MCF 10A (cell line): ENCODE measurements at regions not wholly inside any gene's neighbourhood (a gene's known extent, or its start where the extent isn't known, plus 50 kb on each side); places are given as distances from the start of the nearest gene placed in this dataset.
A peak's percentile ranks its signal among the peaks of the same experiment; 100 is the strongest.

Source experiments
- BruUV-seq: library from RNA; stranded (reverse); fragments of 400-500 nt; replicated peaks from 2 replicates; lab custom pipeline; 2021; lab: Mats Ljungman, UMichigan
- CTCF ChIA-PET: fragments of 300-600 bp; sonication (Branson Sonifier 250); formaldehyde crosslinking; extraction: SDS; loops from one replicate; lab custom pipeline; 2021; ENCODE audit warnings: antibody characterized with exemption, inconsistent platforms; lab: Yijun Ruan, JAX
- POLR2A ChIA-PET: fragments of 300-600, 350-650 bp; sonication (Branson Sonifier 250); formaldehyde crosslinking; extraction: SDS; loops from one replicate; lab custom pipeline; 2020; ENCODE audit warnings: antibody characterized with exemption, inconsistent platforms; lab: Yijun Ruan, JAX
- DNase-seq: peaks from one replicate; pipeline ENCODE4 v3.0.0-alpha.2; 2018; ENCODE audit not compliant: unreplicated experiment
- H3K27ac Mint-ChIP-seq: one replicate; pipeline ENCODE4 v1.8.0; 2022; ENCODE audit warnings: mild to moderate bottlenecking, low read depth, mixed read lengths; ENCODE audit not compliant: unreplicated experiment
- H3K27me3 Mint-ChIP-seq: one replicate; pipeline ENCODE4 v1.8.0; 2022; ENCODE audit warnings: mixed read lengths; ENCODE audit not compliant: insufficient read depth, unreplicated experiment
- H3K36me3 Mint-ChIP-seq: one replicate; pipeline ENCODE4 v1.8.0; 2022; ENCODE audit warnings: mild to moderate bottlenecking, moderate library complexity, mixed read lengths; ENCODE audit not compliant: insufficient read depth, unreplicated experiment
- H3K4me1 Mint-ChIP-seq: one replicate; pipeline ENCODE4 v1.8.0; 2022; ENCODE audit warnings: mixed read lengths; ENCODE audit not compliant: insufficient read depth, unreplicated experiment
- H3K4me3 Mint-ChIP-seq: one replicate; pipeline ENCODE4 v1.8.0; 2022; ENCODE audit warnings: mild to moderate bottlenecking, moderate library complexity, mixed read lengths; ENCODE audit not compliant: unreplicated experiment
- H3K9me3 Mint-ChIP-seq: one replicate; pipeline ENCODE4 v1.8.0; 2022; ENCODE audit warnings: mixed read lengths; ENCODE audit not compliant: unreplicated experiment
- intact Hi-C: fragments of 100-400 bp; cut with micrococcal nuclease; formaldehyde crosslinking; loops from 2 replicates; pipeline ENCODE4 v1.14.1; 2022
- TF ChIP-seq, protein P1 (sequence below): fragments of 200-600 bp; IDR thresholded peaks from one replicate; pipeline ENCODE4 v1.8.0; 2022; ENCODE audit warnings: antibody characterized with exemption, mild to moderate bottlenecking; ENCODE audit not compliant: unreplicated experiment

DNA sequence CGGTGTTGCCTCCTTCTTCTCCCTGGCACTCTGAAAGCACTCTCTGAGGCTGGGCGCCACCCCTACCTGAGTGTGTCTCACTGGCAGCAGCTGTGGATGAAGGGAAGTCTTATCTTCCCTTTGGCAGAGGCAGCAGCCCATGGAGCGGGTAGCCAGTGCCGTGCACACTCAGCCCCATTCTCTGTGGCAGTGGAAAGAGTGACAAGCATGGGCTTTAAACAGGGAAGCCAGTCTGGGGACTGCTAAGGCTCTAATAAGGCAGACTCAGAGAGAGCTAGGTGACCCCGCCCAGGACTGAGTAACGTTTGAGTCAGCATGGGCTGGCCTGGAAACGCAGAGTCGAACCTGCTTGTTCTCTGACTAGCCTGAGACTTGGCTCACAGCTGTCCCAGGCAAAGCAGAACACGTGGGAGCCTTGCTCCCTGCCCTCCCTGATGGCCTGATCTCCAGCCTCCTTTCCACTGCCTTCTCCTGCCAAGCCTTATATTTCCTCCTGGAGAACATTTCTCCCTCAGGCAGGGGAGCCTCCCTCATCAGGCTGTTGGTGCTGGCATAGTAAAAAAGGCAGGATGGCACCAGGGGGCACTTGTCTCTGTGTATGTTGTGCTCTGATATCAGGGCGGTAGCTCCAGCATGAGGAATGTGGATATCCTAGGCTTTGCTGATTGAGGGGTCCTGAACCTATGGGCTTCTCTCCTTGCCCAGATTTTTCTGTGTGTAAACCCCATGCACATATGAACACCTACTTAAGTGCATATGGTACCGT lies 93.9 kb upstream of the LGALSL start:
- Mint-ChIP-seq H3K36me3 (no peaks in the 10 kb centered on the region), H3K27me3 (no peaks in the 10 kb centered on the region), H3K4me1 (peaks cover 44% of the 10 kb centered on the region), H3K9me3 (no peaks in the 10 kb centered on the region), H3K4me3 (peak overlapping the region; percentile 48), H3K27ac (peak overlapping the region; percentile 95)
- TF ChIP-seq, protein P1, sequence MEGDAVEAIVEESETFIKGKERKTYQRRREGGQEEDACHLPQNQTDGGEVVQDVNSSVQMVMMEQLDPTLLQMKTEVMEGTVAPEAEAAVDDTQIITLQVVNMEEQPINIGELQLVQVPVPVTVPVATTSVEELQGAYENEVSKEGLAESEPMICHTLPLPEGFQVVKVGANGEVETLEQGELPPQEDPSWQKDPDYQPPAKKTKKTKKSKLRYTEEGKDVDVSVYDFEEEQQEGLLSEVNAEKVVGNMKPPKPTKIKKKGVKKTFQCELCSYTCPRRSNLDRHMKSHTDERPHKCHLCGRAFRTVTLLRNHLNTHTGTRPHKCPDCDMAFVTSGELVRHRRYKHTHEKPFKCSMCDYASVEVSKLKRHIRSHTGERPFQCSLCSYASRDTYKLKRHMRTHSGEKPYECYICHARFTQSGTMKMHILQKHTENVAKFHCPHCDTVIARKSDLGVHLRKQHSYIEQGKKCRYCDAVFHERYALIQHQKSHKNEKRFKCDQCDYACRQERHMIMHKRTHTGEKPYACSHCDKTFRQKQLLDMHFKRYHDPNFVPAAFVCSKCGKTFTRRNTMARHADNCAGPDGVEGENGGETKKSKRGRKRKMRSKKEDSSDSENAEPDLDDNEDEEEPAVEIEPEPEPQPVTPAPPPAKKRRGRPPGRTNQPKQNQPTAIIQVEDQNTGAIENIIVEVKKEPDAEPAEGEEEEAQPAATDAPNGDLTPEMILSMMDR = no peak
- intact Hi-C loops = no loop called here
- ChIA-PET POLR2A (interaction anchor here (0.6 to 2.2 kb wide), 12 partner anchors 10 to 770 kb away, joined by 3 to 18 read pairs (median 3); partner anchors contain the start of genes AFTPH and RAB1A), CTCF (interaction anchor here (0.6 to 5.5 kb wide), 5 partner anchors 29 to 127 kb away, joined by 3 to 32 read pairs (median 3); no protein-coding TSS in a partner anchor)
- DNase-seq = peak; percentile 97
- no TSS peak for BruUV-seq

DNA sequence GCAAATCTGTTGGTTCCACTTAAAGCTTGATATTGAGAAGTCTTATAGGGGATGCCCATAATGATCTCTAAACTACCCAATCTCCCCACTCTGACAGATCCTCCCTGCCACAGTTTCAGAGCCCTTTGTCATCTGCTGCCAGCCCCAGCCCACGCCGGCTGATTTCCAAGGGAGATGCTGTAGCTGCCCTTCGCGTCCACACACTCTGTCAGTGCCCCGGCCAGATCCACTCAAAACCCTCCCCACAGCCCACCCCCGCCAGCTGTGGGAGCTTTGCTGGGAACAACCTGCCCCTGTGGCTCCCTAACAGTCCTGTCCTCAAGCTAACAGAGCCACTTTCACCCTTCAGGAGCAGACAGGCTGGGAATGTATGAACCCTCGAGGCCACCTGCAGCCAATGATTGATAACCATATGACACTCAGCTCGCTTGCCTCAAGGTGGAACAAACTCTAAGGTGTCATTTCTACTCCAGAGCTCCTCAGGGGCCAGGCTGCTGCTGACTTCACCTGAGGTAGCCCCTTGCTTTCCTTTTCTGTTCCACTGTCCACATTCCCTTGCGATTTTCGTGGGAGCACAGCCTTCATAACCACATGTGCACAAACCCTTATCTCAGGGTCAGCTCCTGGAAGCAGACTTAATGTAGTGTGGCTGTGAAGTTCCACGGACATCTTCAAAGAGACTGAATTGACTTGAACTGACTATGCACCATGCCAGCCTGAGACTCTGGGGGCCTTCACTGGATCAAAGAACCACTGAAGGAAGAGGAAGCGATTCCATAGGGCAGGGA lies 92.6 kb upstream of the LGALSL start:
- H3K27ac Mint-ChIP-seq = no peak overlapping the region
- intact Hi-C loops = no loop called here
- TF ChIP-seq, protein P1 = no peak
- H3K9me3 Mint-ChIP-seq = no peaks in the 10 kb centered on the region
- no peaks in the 10 kb centered on the region for H3K27me3 Mint-ChIP-seq
- H3K4me1 Mint-ChIP-seq = peaks cover 38% of the 10 kb centered on the region
- CTCF ChIA-PET = interaction anchor here (1.3 to 5.5 kb wide), 4 partner anchors 30 to 161 kb away, joined by 3 to 32 read pairs (median 9); no protein-coding TSS in a partner anchor
- no peaks in the 10 kb centered on the region for H3K36me3 Mint-ChIP-seq
- DNase-seq = no peak
- H3K4me3 Mint-ChIP-seq = no peak overlapping the region
- POLR2A ChIA-PET = interaction anchor here (1.1 to 2.2 kb wide), 6 partner anchors 10 to 162 kb away, joined by 3 to 18 read pairs (median 4); partner anchors contain the start of gene AFTPH
- no TSS peak for BruUV-seq

DNA sequence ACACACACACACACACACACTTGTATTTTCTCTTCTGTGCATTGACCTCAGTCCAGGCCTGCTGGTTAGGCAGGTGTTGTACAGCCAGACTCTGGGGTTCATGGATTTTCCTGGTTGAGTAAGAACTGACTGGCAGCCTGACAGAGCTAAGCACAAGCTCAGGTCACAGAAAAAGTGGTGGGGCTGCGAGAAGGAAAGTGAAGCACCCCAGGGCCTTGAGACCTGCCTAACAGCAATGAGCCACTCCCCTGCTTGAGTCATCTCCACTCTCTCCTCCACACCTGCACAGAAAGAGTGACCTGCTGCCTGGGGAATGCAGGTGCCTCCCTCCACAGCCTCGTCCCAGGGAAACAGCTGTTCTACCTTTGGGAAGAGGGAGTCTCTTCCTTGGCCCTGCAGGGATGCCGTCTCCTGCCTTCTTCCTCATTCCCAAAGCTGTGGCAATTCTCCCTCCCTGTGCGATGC lies 91.4 kb upstream of the LGALSL start:
- no peaks in the 10 kb centered on the region for H3K9me3 Mint-ChIP-seq
- CTCF ChIA-PET = interaction anchor here (0.7 to 5.5 kb wide), 3 partner anchors 31 to 125 kb away, joined by 3 to 32 read pairs (median 9); no protein-coding TSS in a partner anchor
- TF ChIP-seq, protein P1 = no peak
- BruUV-seq = no TSS peak
- peak overlapping the region; percentile 50 for H3K27ac Mint-ChIP-seq
- no peaks in the 10 kb centered on the region for H3K36me3 Mint-ChIP-seq
- H3K4me1 Mint-ChIP-seq = peaks cover 38% of the 10 kb centered on the region
- no peaks in the 10 kb centered on the region for H3K27me3 Mint-ChIP-seq
- peak; percentile 89 for DNase-seq
- POLR2A ChIA-PET = interaction anchor here (0.6 to 1.7 kb wide), 11 partner anchors 9 to 283 kb away, joined by 3 to 10 read pairs (median 4); partner anchors contain the start of gene AFTPH
- no peak overlapping the region for H3K4me3 Mint-ChIP-seq
- intact Hi-C loops = no loop called here
